ENCODE measurements at regions not wholly inside any gene's neighbourhood (a gene's known extent, or its start where the extent isn't known, plus 50 kb on each side); places are given as distances from the start of the nearest gene placed in this dataset.
A peak's percentile ranks its signal among the peaks of the same experiment; 100 is the strongest.

- H3K36me3 ChIP-seq (ENCODE audit: control insufficient read depth in 1 of 2, insufficient read depth in 2 of 2, low read length in 2 of 2), result no peaks in the 10 kb centered on the region
- no peaks in the 10 kb centered on the region for H3K9me3 ChIP-seq (ENCODE audit: control insufficient read depth in 1 of 2, insufficient read depth in 1 of 2, low read depth in 1 of 2, low read length in 2 of 2)
- TF ChIP-seq RAD21 (IDR thresholded peaks at IDR 0.05; ENCODE audit: low read depth) (peak; percentile 5; the same call in 1 of the 2 replicates), ELF1 (IDR thresholded peaks at IDR 0.05; ENCODE audit: borderline replicate concordance, low read depth) (no peak)
- no peaks in the 10 kb centered on the region for H3K79me2 ChIP-seq (ENCODE audit: insufficient read depth, low read length)
- ChIA-PET CTCF (interaction anchor here (1.0 to 1.6 kb wide), 2 partner anchors 200 to 284 kb away, joined by 3 to 4 read pairs; no protein-coding TSS in a partner anchor), RAD21 (ENCODE audit: low non-redundant PET in 1 of 2, low total read pairs in 2 of 2, uncharacterized antibody in 2 of 2, unreplicated experiment in 2 of 2) (no interaction called here), POLR2A (no interaction called here)
- peaks cover 0 to 9% of the 10 kb centered on the region in 2 experiments; a peak in 1 of 4 replicates for H3K4me1 ChIP-seq (ENCODE audit: control insufficient read depth in 1 of 2, insufficient read depth in 2 of 2, low read length in 2 of 2)
- intact Hi-C loops (cut with micrococcal nuclease), result no loop called here
- H3K4me2 ChIP-seq (ENCODE audit: low read length), result no peak overlapping the region
- no peak overlapping the region for H3K4me3 ChIP-seq (replicated peaks in 1 of 2; ENCODE audit: low read depth in 1 of 2, low read length in 2 of 2)
- no peak overlapping the region for H3K27ac ChIP-seq (ENCODE audit: low read depth, low read length)
- H3K9me2 ChIP-seq (ENCODE audit: insufficient read depth), result no peaks in the 10 kb centered on the region
- H3K27me3 ChIP-seq (ENCODE audit: insufficient read depth, low read length), result peaks cover 5% of the 10 kb centered on the region
- H2AFZ ChIP-seq (ENCODE audit: low read depth, low read length, poor library complexity, severe bottlenecking), result no peak overlapping the region
- DNase-seq (ENCODE audit: low read depth, low spot score), result no peak
- BruUV-seq (replicated peaks), result no TSS peak
- ATAC-seq, result no peak
- H4K20me1 ChIP-seq (ENCODE audit: insufficient read depth), result no peaks in the 10 kb centered on the region
- no peak overlapping the region for H3K9ac ChIP-seq (ENCODE audit: low read length)
These were observed 491.6 kb upstream of the C1orf87 start for GRCh38 chr1:60564916-60565750.

- ChIA-PET CTCF (interaction anchor here (0.6 to 1.0 kb wide), 2 partner anchors 282 to 478 kb away, joined by 3 read pairs; no protein-coding TSS in a partner anchor), RAD21 (ENCODE audit: low non-redundant PET in 1 of 2, low total read pairs in 2 of 2, uncharacterized antibody in 2 of 2, unreplicated experiment in 2 of 2) (no interaction called here), POLR2A (no interaction called here)
- Histone ChIP-seq H3K27me3 (ENCODE audit: insufficient read depth, low read length) (peaks cover 6% of the 10 kb centered on the region), H3K27ac (ENCODE audit: low read depth, low read length) (no peak overlapping the region), H3K9ac (ENCODE audit: low read length) (no peak overlapping the region), H3K4me1 (ENCODE audit: control insufficient read depth in 1 of 2, insufficient read depth in 2 of 2, low read length in 2 of 2) (peaks cover 0 to 2% of the 10 kb centered on the region in 2 experiments; a peak in 1 of 4 replicates), H3K9me3 (ENCODE audit: control insufficient read depth in 1 of 2, insufficient read depth in 1 of 2, low read depth in 1 of 2, low read length in 2 of 2) (no peaks in the 10 kb centered on the region), H3K4me2 (ENCODE audit: low read length) (no peak overlapping the region), H4K20me1 (ENCODE audit: insufficient read depth) (no peaks in the 10 kb centered on the region), H3K79me2 (ENCODE audit: insufficient read depth, low read length) (no peaks in the 10 kb centered on the region), H3K9me2 (ENCODE audit: insufficient read depth) (no peaks in the 10 kb centered on the region), H3K4me3 (replicated peaks in 1 of 2; ENCODE audit: low read depth in 1 of 2, low read length in 2 of 2) (no peak overlapping the region), H3K36me3 (ENCODE audit: control insufficient read depth in 1 of 2, insufficient read depth in 2 of 2, low read length in 2 of 2) (no peaks in the 10 kb centered on the region), H2AFZ (ENCODE audit: low read depth, low read length, poor library complexity, severe bottlenecking) (no peak overlapping the region)
- BruUV-seq (replicated peaks), result no TSS peak
- DNase-seq (ENCODE audit: low read depth, low spot score) (no peak), ATAC-seq (no peak)
- intact Hi-C loops (cut with micrococcal nuclease), result no loop called here
- TF ChIP-seq CEBPB (IDR thresholded peaks at IDR 0.05; ENCODE audit: low read depth), result no peak
- TF ChIP-seq SP1 (IDR thresholded peaks at IDR 0.05; ENCODE audit: low read depth), result no peak
- no peak for TF ChIP-seq ELF1 (IDR thresholded peaks at IDR 0.05; ENCODE audit: borderline replicate concordance, low read depth)
- no peak for TF ChIP-seq FOSL1 (IDR thresholded peaks at IDR 0.05; ENCODE audit: low read depth)
- TF ChIP-seq CTCF (IDR thresholded peaks at IDR 0.05 in 2 of 3, conservative IDR thresholded peaks at IDR 0.05 in 1 of 3; ENCODE audit: borderline replicate concordance in 1 of 3, insufficient read depth in 1 of 3, low read depth in 2 of 3, low read length in 2 of 3), result no peak
- no peak for TF ChIP-seq ZBTB33 (IDR thresholded peaks at IDR 0.05; ENCODE audit: extremely low read depth, insufficient replicate concordance, low read length)
- TF ChIP-seq MAX (IDR thresholded peaks at IDR 0.05), result no peak
- no peak for TF ChIP-seq SRF (IDR thresholded peaks at IDR 0.05; ENCODE audit: low read depth)
- TF ChIP-seq POLR2A (IDR thresholded peaks at IDR 0.05; ENCODE audit: borderline replicate concordance, extremely low read depth, insufficient read depth, insufficient read length), result no peak
- TF ChIP-seq ZFX (IDR thresholded peaks at IDR 0.05), result no peak
- no peak for TF ChIP-seq EZH2phosphoT487 (IDR thresholded peaks at IDR 0.05; ENCODE audit: borderline replicate concordance)
- TF ChIP-seq EZH2 (IDR thresholded peaks at IDR 0.05), result no peak
- no peak for TF ChIP-seq TCF7L2 (IDR thresholded peaks at IDR 0.05; ENCODE audit: borderline replicate concordance, extremely low read depth, insufficient read depth, insufficient read length)
- no peak for TF ChIP-seq JUND (IDR thresholded peaks at IDR 0.05)
These were observed 490.4 kb upstream of the C1orf87 start for GRCh38 chr1:60563777-60564535.

All from HCT116 (cell line).